ENCODE measurements at regions not wholly inside any gene's neighbourhood (a gene's known extent, or its start where the extent isn't known, plus 50 kb on each side); places are given as distances from the start of the nearest gene placed in this dataset.

DNA sequence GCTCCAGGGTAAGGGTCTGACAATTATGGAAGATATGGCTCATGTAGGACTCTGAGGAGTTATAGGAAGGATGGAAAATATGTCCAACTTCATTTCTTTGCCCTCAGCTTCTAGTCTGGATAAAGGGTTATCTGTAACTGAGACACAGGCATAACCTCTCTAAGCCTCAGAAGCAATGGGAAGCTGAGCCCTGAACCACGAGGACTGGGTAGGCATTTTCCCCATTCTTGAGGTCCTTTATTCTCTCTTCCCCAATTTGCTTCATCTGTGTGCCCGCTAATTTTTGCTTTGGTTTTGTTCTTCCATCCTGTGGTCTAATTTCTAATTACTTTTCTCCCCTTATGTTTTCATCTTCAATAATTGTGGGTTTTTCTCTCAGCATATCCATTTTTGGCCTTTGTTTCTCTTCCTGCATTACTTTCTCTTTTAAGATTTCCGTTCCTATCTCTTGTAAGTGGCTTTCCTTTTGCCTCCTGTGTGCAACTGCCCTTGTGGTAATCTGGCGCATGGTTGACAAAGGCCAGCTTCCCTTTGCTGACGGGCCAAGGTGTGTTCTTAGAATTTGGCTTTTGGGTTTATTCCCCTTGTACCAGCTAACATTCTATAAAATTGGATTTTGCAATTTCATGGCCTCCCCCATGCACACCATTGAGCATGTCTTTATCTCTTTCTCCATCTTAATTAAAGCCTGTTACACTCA is 343.8 kb downstream of the TXNL1 start:
- Histone ChIP-seq H2AFZ (ENCODE audit: low read depth, low read length) (no peak overlapping the region), H3K79me2 (ENCODE audit: insufficient read depth, low read length) (no peaks in the 10 kb centered on the region), H3K36me3 (ENCODE audit: insufficient read depth, low read length) (no peaks in the 10 kb centered on the region), H3K4me1 (ENCODE audit: insufficient read depth, low read length) (no peaks in the 10 kb centered on the region), H3K9ac (ENCODE audit: low read depth, low read length) (no peak overlapping the region), H3K27ac (ENCODE audit: low read length) (no peak overlapping the region), H4K20me1 (ENCODE audit: insufficient read depth, low read length) (no peaks in the 10 kb centered on the region), H3K4me2 (ENCODE audit: insufficient read depth, low read length) (no peak overlapping the region), H3K9me3 (ENCODE audit: insufficient read depth, low read length, severe bottlenecking) (no peaks in the 10 kb centered on the region), H3K27me3 (ENCODE audit: insufficient read depth, low read length, poor library complexity) (no peaks in the 10 kb centered on the region), H3K4me3 (ENCODE audit: low read depth in 1 of 2, low read length in 2 of 2) (no peak overlapping the region)
- no peak; the same call in 2 of the 3 replicates for ATAC-seq (ENCODE audit: insufficient read depth, low read depth)
- TF ChIP-seq EZH2 (IDR thresholded peaks at IDR 0.05; ENCODE audit: borderline replicate concordance, low read depth, low read length, severe bottlenecking) = no peak
- TF ChIP-seq, protein P1, sequence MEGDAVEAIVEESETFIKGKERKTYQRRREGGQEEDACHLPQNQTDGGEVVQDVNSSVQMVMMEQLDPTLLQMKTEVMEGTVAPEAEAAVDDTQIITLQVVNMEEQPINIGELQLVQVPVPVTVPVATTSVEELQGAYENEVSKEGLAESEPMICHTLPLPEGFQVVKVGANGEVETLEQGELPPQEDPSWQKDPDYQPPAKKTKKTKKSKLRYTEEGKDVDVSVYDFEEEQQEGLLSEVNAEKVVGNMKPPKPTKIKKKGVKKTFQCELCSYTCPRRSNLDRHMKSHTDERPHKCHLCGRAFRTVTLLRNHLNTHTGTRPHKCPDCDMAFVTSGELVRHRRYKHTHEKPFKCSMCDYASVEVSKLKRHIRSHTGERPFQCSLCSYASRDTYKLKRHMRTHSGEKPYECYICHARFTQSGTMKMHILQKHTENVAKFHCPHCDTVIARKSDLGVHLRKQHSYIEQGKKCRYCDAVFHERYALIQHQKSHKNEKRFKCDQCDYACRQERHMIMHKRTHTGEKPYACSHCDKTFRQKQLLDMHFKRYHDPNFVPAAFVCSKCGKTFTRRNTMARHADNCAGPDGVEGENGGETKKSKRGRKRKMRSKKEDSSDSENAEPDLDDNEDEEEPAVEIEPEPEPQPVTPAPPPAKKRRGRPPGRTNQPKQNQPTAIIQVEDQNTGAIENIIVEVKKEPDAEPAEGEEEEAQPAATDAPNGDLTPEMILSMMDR (IDR thresholded peaks at IDR 0.05; ENCODE audit: borderline replicate concordance, extremely low read depth, low read length, poor library complexity, severe bottlenecking) = no peak
- no peak for DNase-seq

DNA sequence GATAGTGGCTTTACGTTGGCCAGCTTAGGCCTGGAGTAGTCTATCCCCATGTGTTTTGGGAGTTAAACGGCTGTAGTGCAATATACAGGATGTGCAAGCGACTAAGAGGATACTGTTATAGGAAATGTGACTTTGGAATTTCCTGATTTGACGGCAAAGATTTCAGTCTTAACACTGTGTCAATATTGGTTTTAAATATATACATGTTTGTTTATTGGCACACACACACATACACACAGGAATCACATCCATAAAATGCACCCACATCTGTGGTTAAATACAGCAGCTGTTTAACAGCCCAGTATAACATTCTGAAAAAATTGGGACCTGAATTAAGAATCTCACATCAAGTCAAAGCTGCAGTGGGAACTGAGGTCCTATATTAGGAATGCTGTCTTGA is 347.1 kb downstream of the TXNL1 start:
- Histone ChIP-seq H3K36me3 (ENCODE audit: insufficient read depth, low read length) (no peaks in the 10 kb centered on the region), H3K9me3 (ENCODE audit: insufficient read depth, low read length, severe bottlenecking) (no peaks in the 10 kb centered on the region), H3K9ac (ENCODE audit: low read depth, low read length) (no peak overlapping the region), H4K20me1 (ENCODE audit: insufficient read depth, low read length) (no peaks in the 10 kb centered on the region), H3K79me2 (ENCODE audit: insufficient read depth, low read length) (no peaks in the 10 kb centered on the region), H3K4me3 (ENCODE audit: low read depth in 1 of 2, low read length in 2 of 2) (no peak overlapping the region), H2AFZ (ENCODE audit: low read depth, low read length) (no peak overlapping the region), H3K4me1 (ENCODE audit: insufficient read depth, low read length) (no peaks in the 10 kb centered on the region), H3K27me3 (ENCODE audit: insufficient read depth, low read length, poor library complexity) (no peaks in the 10 kb centered on the region), H3K4me2 (ENCODE audit: insufficient read depth, low read length) (no peak overlapping the region), H3K27ac (ENCODE audit: low read length) (no peak overlapping the region)
- no peak for TF ChIP-seq EZH2 (IDR thresholded peaks at IDR 0.05; ENCODE audit: borderline replicate concordance, low read depth, low read length, severe bottlenecking)
- TF ChIP-seq, protein P1 (IDR thresholded peaks at IDR 0.05; ENCODE audit: borderline replicate concordance, extremely low read depth, low read length, poor library complexity, severe bottlenecking) = no peak
- no peak for DNase-seq
- no peak for ATAC-seq (ENCODE audit: insufficient read depth, low read depth)

DNA sequence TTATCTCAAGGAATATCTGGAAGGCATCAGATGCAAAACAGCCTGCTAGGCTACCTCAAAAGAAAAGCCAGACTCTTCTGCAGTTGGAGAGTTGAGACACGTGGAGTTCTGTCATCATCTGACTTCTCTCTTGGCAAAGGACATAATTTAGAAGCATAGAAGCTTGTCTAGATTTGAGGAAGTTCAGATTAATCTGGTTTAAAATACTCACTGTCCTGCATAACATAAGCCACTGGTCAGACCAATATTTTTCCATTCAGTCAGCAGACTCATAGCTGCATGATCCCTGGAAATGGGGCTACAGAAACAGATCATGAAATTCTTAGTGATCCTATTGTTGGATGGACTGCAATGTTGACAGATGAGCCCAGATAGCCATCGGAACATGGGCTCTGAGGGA is 349.0 kb downstream of the TXNL1 start:
- H3K79me2 ChIP-seq (ENCODE audit: insufficient read depth, low read length) = no peaks in the 10 kb centered on the region
- H3K9me3 ChIP-seq (ENCODE audit: insufficient read depth, low read length, severe bottlenecking) = no peaks in the 10 kb centered on the region

More for the DNA sequence above, 349.0 kb downstream of the TXNL1 start:
- Histone ChIP-seq H3K9ac (ENCODE audit: low read depth, low read length) (no peak overlapping the region), H4K20me1 (ENCODE audit: insufficient read depth, low read length) (no peaks in the 10 kb centered on the region), H3K27ac (ENCODE audit: low read length) (no peak overlapping the region), H3K4me2 (ENCODE audit: insufficient read depth, low read length) (no peak overlapping the region), H3K27me3 (ENCODE audit: insufficient read depth, low read length, poor library complexity) (no peaks in the 10 kb centered on the region), H3K4me3 (ENCODE audit: low read depth in 1 of 2, low read length in 2 of 2) (no peak overlapping the region), H3K36me3 (ENCODE audit: insufficient read depth, low read length) (no peaks in the 10 kb centered on the region), H2AFZ (ENCODE audit: low read depth, low read length) (no peak overlapping the region), H3K4me1 (ENCODE audit: insufficient read depth, low read length) (no peaks in the 10 kb centered on the region)
- TF ChIP-seq, protein P1 (IDR thresholded peaks at IDR 0.05; ENCODE audit: borderline replicate concordance, extremely low read depth, low read length, poor library complexity, severe bottlenecking) = no peak
- TF ChIP-seq EZH2 (IDR thresholded peaks at IDR 0.05; ENCODE audit: borderline replicate concordance, low read depth, low read length, severe bottlenecking) = no peak
- ATAC-seq (ENCODE audit: insufficient read depth, low read depth) (no peak), DNase-seq (no peak)
